GM21367 (cell line): ENCODE measurements at regions not wholly inside any gene's neighbourhood (a gene's known extent, or its start where the extent isn't known, plus 50 kb on each side); places are given as distances from the start of the nearest gene placed in this dataset.

ENCODE experiments used
- ATAC-seq: cut with Tn5 transposase; IDR thresholded peaks from one replicate; pipeline ENCODE4 v1.9.1; 2021; ENCODE audit not compliant: unreplicated experiment

DNA sequence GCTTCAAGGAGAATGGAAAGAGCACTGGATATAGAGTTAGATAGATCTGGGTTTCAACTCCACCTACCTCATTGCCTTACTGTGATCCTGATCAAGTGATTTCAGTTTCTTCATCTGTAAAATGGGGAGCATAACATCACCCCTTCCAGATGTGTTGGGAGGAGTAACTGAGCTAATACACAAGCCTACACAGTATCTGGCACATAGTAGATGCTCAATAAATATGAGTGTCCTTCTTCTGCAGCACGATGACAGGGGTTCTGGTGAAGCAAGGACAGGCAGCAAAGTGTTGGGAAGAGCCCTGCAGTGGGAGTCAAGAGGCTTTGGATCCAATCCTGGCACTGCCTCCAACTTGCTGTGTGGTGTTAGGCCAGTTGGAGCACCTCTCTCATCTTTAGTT lies 270.0 kb downstream of the UACA start:
- no peak for ATAC-seq

- peak; percentile 39 for ATAC-seq
Measured at GRCh38 chr15:70492240-70493177, 270.8 kb downstream of the UACA start.

- no peak for ATAC-seq
Measured at GRCh38 chr15:70491641-70492040, 271.7 kb downstream of the UACA start.

GRCh38 chr15:70491201-70491621 lies 272.1 kb downstream of the UACA start:
- no peak for ATAC-seq

- ATAC-seq = no peak
Measured at GRCh38 chr15:70490838-70491155, 272.6 kb downstream of the UACA start.

DNA sequence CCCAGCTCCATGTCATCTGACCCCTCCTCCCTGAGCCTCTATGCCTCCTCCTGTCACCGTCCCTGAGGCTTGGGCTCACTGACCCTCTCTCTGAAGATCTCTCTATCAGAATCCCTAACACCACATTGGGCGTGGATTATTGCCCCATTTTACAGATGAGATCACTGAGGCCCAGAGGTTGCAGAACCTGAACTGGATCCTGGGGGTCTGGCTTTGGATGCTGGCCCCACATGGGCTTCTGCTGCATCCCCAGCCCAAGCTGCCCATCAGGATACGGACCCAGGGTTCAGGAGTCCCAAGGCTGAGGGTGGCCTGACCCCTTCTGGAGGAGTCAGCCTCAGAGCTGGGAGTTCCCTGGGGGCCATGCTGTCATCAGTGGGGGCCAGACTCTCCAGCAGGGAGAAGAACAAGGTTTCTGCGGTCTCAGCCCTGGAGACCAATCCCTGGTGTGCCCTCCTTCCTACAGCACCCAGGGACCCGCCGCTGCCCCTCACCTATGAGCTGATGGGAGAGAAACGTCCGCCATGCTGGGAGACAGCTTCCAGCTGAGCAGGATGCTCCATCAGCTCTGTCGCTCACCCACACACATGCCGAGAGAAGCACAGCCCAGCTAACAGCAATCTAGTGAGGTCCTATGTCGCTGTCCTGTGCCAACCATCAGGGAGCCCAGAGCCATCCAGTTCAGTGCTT lies 273.1 kb downstream of the UACA start:
- ATAC-seq = no peak

DNA sequence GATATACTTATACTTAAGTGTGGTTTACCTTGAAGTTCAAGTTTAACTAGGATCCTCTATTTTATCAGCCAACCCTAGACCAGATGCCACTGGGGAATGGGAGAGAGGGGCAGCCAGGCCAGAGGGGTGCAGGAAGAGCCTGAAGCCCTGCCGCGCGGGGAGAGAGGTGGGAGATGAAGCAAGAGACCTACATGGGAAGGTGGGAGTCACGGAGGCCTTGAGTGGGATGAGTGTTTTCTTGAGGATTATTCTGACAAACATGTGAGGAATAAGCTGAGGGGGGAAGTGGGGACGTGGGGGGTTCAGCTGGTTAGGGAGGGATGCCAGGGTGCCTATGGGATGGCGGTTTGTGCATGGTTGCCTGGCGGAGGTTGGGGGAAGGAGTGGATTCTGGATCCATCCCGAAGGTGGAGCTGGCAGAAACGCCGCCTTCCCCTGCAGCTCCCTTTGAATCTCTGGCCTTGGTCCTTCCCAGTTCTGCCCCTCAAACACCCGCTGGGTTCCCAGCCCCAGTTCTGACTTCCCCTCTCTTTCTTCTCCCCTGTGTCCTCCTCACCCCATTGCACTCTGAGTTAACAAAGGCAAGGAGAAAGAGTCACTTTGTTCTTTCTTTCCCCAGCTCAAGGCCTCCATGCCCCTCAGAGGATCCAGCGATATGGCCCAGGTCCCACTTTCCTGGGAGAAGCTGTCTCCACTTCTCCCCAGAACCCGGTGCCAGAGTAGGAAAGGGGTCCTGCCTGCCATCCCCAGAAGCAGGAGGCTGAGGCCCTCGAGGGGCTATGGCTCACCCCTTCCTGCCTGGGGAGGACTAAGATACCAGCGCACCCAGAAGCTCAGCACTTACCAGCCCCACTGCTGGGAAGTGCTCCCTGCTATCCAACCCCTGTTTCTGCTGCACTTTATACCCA lies 274.2 kb downstream of the UACA start:
- ATAC-seq = no peak

DNA sequence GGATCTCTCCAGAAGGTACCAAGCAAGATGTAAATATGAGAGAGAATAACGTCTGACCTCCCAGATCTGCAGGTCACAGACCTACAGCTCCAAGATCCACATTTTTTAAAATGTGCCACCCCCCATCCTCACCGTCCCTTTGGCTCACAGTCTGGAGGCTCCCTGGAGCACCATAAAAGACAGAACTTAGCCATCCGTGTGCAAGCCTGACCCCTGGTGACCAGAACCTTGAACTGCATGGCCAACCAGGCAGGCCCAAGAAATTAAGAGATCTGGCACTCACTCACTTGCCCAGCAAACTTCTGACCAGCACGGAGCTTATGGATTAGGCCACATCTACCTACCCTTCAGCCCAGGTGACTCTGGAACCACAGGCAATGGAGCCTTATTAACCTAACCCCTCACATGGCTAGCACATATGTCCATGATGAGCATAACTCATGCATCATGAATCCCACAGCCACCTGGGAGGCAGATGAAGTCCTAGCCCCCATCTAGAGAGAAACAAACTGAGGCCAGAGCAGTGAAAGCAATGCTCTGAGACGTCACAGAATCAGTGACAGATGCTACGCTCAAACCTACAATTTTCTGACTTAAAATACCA lies 275.3 kb downstream of the UACA start:
- no peak for ATAC-seq

GRCh38 chr15:70487387-70487740 lies 276.0 kb downstream of the UACA start:
- no peak for ATAC-seq

GRCh38 chr15:70486451-70487386 lies 276.6 kb downstream of the UACA start:
- ATAC-seq = peak; percentile 51

DNA sequence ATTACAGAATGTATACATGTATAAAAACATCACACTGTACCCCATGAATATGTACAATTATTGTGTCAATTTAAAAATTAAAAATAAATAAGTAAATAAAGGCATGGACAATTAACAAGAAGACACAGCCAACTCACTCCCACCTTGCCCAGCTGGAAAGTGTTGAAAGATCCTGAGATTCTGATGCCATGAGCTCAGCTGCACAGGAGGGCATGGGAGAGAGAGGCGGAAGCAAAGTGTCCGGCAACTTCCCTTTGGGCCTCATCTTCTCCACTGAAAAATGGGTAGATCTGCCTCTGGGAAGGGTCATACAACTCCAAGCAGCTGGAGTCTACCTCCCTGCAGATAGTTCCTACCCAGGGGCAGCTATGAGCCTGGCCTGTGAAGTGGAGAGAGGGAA lies 277.3 kb downstream of the UACA start:
- ATAC-seq = no peak

DNA sequence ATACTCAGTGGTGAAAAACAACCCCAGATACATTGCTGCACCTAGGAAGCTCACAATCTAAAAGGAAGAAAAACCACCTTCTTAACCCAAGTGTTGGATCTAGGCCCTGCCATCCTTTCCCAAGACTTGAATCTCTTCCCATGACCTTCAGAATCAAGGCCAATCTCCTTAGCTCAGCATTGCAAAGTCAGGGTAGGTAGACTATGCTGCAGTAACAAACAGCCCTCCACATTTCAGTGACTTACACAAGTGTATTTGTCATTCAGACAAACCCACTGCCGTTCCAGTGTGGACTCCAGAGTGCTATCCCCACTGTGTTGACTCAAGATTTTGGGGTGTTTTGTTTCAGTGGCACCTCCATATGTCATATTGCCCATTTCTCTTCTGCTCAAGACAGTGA lies 278.4 kb downstream of the UACA start:
- ATAC-seq = no peak

GRCh38 chr15:70483513-70483912 lies 279.8 kb downstream of the UACA start:
- no peak for ATAC-seq

GRCh38 chr15:70480196-70480856 lies 283.0 kb downstream of the UACA start:
- ATAC-seq = no peak

DNA sequence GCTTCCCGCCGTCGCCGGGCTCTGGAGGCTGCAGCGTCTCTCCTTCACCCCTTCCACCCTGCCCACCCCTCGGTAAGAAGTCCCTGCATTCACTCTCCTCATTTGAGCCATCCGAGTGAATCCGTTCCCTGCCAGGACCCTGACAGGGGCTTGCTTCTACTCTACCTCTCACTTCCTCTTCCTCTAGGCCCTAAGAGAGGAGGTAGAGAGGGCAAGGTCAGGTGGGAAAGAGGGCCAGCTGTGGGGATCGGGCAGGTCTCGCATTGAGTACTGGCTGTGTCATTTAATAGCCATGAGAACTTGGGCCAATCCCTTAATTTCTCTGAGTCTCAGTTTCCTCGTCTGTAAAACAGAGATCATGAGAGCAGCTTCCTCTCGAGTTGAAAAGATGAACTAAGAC lies 283.6 kb downstream of the UACA start:
- ATAC-seq = no peak

GRCh38 chr15:70479056-70479455 lies 284.3 kb downstream of the UACA start:
- no peak for ATAC-seq

DNA sequence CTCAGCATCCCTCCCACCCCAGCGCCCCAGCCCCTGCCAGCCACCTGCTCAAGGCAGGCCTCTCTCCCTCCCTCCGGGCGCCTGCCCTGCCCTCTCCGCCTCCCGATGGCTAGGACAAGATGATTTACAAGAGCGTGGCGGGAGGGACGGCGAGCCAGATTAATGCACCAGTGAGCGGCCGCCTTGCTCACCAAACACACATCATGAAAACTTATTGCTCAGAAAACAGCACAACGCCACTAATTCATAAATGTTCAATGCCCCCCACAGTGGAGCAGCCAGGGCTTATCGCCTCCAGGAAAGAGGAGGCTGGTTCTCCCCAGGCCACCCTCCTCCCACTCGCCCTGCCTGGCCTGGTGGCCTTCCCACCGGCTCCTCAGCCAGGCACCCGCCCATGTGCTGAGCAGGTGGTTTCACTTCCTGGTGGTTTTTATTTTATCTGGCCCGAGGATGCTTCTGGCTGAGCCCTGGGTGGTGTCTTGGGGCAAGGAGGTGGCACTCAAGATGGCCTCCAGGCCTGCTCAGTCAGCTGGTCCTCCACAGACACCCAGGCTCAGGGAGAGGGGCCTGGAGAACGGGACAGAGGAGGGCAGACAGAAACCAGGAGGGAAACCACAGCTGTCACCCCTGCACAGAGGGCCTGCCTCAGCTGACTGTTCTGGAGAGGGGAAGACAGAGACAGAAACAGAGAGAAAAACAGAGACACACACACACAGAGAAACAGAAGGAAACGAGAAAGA lies 284.9 kb downstream of the UACA start:
- no peak for ATAC-seq

DNA sequence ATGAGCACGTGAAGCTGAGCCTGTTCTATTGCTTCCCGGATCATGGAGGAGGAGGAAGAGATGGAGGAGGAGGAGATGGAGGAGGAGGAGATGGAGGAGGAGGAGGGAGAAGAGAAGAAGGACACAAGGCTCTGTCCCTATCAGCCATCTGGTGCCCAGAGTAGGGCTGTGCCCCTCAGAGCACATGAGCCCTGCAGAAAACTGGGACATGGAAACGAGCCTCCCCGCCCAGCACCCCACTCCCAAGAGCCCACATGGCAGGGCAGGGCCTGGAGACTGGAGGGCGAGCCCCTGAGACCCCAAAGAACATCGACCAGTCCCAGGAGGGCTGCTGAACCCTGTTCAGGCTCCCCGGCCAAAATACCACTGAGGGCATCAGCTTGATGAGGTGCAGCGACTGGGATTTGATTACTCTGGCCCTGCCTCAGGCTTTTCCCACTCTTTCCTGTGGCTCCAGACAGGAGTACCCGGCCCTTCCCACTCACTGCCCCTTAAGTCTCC lies 285.6 kb downstream of the UACA start:
- ATAC-seq = no peak

- no peak for ATAC-seq
Measured at GRCh38 chr15:70476441-70476840, 286.9 kb downstream of the UACA start.
